ENCODE measurements at regions not wholly inside any gene's neighbourhood (a gene's known extent, or its start where the extent isn't known, plus 50 kb on each side); places are given as distances from the start of the nearest gene placed in this dataset.

GRCh38 chr13:105625691-105626090 is 909.8 kb downstream of the EFNB2 start:
- TF ChIP-seq CTCF (IDR thresholded peaks at IDR 0.05; ENCODE audit: poor library complexity) (no peak), EZH2 (IDR thresholded peaks at IDR 0.05; ENCODE audit: borderline replicate concordance) (no peak)

Measured in hepatocyte (in vitro differentiated cells).